Tibial nerve (tissue), 4 donors: ENCODE measurements at regions not wholly inside any gene's neighbourhood (a gene's known extent, or its start where the extent isn't known, plus 50 kb on each side); places are given as distances from the start of the nearest gene placed in this dataset.
A peak's percentile ranks its signal among the peaks of the same experiment; 100 is the strongest.

Experiments
- DNase-seq, 2 donors: peaks; one replicate each; pipeline ENCODE4 v3.0.0-alpha.2; 2019; ENCODE audit warnings: low spot score in 2 of 2
- H3K27ac ChIP-seq, 4 donors: fragments of 200-600 bp; sonication (generic) in 3 of 4; one replicate each; pipeline ENCODE4 v1.5.1; 2017 to 2019; ENCODE audit warnings: mild to moderate bottlenecking in 1 of 4
- H3K27me3 ChIP-seq, 2 donors: fragments of 200-600 bp; sonication (generic) in 1 of 2; one replicate each; pipeline versions ENCODE4 v1.5.1 to v1.6.0; 2017 to 2019
- H3K36me3 ChIP-seq, 3 donors: fragments of 200-600 bp; sonication (generic); one replicate each; pipeline ENCODE4 v1.5.1; 2018 to 2019
- H3K4me1 ChIP-seq, 4 donors: fragments of 200-600 bp; sonication (generic) in 3 of 4; one replicate each; pipeline ENCODE4 v1.5.1; 2017 to 2019
- H3K4me3 ChIP-seq, 4 donors: fragments of 200-600 bp; sonication (generic) in 3 of 4; one replicate each; pipeline ENCODE4 v1.5.1; 2017 to 2019; ENCODE audit warnings: mild to moderate bottlenecking in 1 of 4, moderate library complexity in 1 of 4
- H3K9me3 ChIP-seq, 4 donors: fragments of 200-600 bp; sonication (generic) in 3 of 4; one replicate each; pipeline ENCODE4 v1.5.1; 2017 to 2019
- EP300 ChIP-seq, 2 donors: sonication (generic); formaldehyde crosslinking; IDR thresholded peaks; one replicate each; pipeline ENCODE4 v1.6.1; 2017; ENCODE audit warnings: antibody characterized with exemption in 2 of 2, mild to moderate bottlenecking in 1 of 2
- POLR2A ChIP-seq, 2 donors: fragments of 450-650 bp; IDR thresholded peaks; one replicate each; pipeline ENCODE4 v1.6.1; 2017; ENCODE audit warnings: antibody characterized with exemption in 2 of 2, mild to moderate bottlenecking in 2 of 2, moderate library complexity in 2 of 2
- WGBS, 2 donors: methylation state at CpG; one replicate each; pipeline ENCODE4 v1.1.5; 2018; 5-methylcytosine and 5-hydroxymethylcytosine counted together
- TF ChIP-seq, protein P1 (sequence below), 5 experiments: fragments of 200-600 bp in 3 of 5; fragments of 450-650 bp in 2 of 5; sonication (generic) in 3 of 5; IDR thresholded peaks; one replicate each; pipeline ENCODE4 v1.5.1; 2016 to 2019; ENCODE audit warnings: antibody characterized with exemption in 5 of 5, mild to moderate bottlenecking in 3 of 5, moderate library complexity in 2 of 5

DNA sequence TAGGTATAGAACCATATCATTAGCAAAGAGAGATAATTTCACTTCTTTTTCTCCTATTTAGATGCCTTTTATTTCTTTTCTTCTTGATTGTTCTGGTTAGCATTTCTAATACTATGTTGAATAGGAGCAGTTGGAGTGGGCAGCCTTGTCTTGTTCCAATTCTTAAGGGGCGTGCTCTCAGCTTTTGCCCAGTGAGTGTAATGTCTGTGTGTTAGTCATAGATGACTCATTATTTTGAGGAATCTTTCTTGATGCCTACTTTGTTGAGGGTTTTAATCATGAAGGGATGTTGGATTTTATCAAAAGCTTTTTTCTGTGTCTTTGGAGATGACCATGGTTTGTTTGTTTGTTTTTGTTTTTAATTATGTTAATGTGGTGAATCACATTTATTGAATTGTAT is 1453.1 kb upstream of the SLC39A10 start:
- no peak overlapping the region for H3K4me3 ChIP-seq
- no peaks in the 10 kb centered on the region for H3K27me3 ChIP-seq
- 74 to 88% methylated on average over 1 of the region's 1 CpG for WGBS, 2 donors
- TF ChIP-seq EP300 (IDR thresholded peaks at IDR 0.05) (no peak), POLR2A (IDR thresholded peaks at IDR 0.05) (no peak)
- TF ChIP-seq, protein P1, sequence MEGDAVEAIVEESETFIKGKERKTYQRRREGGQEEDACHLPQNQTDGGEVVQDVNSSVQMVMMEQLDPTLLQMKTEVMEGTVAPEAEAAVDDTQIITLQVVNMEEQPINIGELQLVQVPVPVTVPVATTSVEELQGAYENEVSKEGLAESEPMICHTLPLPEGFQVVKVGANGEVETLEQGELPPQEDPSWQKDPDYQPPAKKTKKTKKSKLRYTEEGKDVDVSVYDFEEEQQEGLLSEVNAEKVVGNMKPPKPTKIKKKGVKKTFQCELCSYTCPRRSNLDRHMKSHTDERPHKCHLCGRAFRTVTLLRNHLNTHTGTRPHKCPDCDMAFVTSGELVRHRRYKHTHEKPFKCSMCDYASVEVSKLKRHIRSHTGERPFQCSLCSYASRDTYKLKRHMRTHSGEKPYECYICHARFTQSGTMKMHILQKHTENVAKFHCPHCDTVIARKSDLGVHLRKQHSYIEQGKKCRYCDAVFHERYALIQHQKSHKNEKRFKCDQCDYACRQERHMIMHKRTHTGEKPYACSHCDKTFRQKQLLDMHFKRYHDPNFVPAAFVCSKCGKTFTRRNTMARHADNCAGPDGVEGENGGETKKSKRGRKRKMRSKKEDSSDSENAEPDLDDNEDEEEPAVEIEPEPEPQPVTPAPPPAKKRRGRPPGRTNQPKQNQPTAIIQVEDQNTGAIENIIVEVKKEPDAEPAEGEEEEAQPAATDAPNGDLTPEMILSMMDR (IDR thresholded peaks at IDR 0.05): no peak
- H3K9me3 ChIP-seq: peaks cover 0 to 4% (median 1%) of the 10 kb centered on the region in 4 donors
- no peaks in the 10 kb centered on the region for H3K4me1 ChIP-seq
- no peak overlapping the region for H3K27ac ChIP-seq
- no peaks in the 10 kb centered on the region for H3K36me3 ChIP-seq
- DNase-seq: no peak

DNA sequence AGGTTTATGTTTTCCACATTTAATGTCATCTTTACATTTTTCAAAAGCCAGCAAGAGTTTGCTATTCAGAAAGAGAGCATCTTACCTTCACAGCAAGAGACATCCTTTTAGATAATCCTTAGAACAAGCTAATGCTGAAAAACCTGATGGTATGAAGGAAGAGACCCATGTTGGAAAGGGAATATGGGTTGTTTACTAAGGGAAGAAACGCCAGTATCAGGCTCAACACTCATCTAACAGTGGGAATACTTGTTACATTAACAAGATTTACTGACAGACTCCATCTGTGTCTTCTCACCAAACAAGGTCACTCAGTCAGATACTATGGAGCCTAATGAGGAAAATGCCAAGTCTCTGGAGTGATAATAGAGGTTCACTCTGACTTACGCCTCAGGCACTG is 1474.1 kb upstream of the SLC39A10 start:
- no peak for DNase-seq
- peaks cover 0 to under 1% (median 0%) of the 10 kb centered on the region in 4 donors for H3K9me3 ChIP-seq
- no peaks in the 10 kb centered on the region for H3K4me1 ChIP-seq
- H3K36me3 ChIP-seq: no peaks in the 10 kb centered on the region
- no peak for TF ChIP-seq EP300 (IDR thresholded peaks at IDR 0.05)
- no peak for TF ChIP-seq POLR2A (IDR thresholded peaks at IDR 0.05)
- TF ChIP-seq, protein P1 (IDR thresholded peaks at IDR 0.05): no peak
- no peak overlapping the region for H3K27ac ChIP-seq
- no peak overlapping the region for H3K4me3 ChIP-seq
- 40 to 46% methylated on average over 2 of the region's 2 CpGs for WGBS, 2 donors
- H3K27me3 ChIP-seq: no peaks in the 10 kb centered on the region

DNA sequence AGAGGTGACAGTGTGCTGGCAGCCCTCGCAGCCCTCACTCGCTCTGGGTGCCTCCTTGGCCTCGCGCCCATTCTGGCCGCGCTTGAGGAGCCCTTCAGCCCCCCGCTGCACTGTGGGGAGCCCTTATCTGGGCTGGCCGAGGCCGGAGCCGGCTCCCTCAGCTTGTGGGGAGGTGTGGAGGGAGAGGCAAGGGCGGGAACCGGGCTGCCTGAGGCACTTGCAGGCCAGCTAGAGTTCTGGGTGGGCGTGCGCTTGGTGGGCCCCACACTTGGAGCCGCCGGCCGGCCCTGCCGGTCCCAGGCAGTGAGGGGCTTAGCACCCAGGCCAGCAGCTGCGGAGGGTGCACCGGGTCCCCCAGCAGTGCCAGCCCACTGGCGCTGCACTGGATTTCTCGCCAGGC is 1480.9 kb upstream of the SLC39A10 start:
- Histone ChIP-seq H3K27ac (no peak overlapping the region), H3K27me3 (no peaks in the 10 kb centered on the region), H3K36me3 (no peaks in the 10 kb centered on the region), H3K4me3 (no peak overlapping the region), H3K9me3 (peaks cover 0 to 7% (median 3%) of the 10 kb centered on the region in 4 donors), H3K4me1 (no peaks in the 10 kb centered on the region)
- no peak for TF ChIP-seq EP300 (IDR thresholded peaks at IDR 0.05)
- TF ChIP-seq POLR2A (IDR thresholded peaks at IDR 0.05): no peak
- TF ChIP-seq, protein P1 (IDR thresholded peaks at IDR 0.05): no peak
- DNase-seq: no peak
- 97 to 98% methylated on average over 13 to 15 of the region's 22 CpGs for WGBS, 2 donors

DNA sequence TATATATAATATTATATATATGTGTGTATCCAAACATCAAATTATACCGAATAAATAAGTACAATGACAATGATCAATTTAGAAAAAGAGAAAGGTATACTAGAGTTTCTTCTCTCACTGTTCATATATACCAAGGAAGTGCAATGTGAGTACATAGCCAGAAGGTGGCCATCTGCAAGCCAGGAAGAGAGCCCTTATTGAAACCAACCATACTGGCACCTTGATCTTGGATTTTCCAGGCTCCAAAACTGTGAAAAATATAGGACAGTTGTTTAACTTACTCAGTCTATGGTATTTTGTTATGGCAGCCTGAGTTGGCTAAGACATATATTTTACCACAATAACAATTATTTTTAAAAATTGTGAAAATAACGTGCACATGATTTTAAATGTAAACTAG is 1490.2 kb upstream of the SLC39A10 start:
- no peak for DNase-seq
- Histone ChIP-seq H3K36me3 (no peaks in the 10 kb centered on the region), H3K27me3 (no peaks in the 10 kb centered on the region), H3K9me3 (no peaks in the 10 kb centered on the region), H3K27ac (no peak overlapping the region), H3K4me1 (no peaks in the 10 kb centered on the region), H3K4me3 (no peak overlapping the region)
- TF ChIP-seq POLR2A (IDR thresholded peaks at IDR 0.05): no peak
- TF ChIP-seq EP300 (IDR thresholded peaks at IDR 0.05): no peak
- TF ChIP-seq, protein P1 (IDR thresholded peaks at IDR 0.05): peak in 2 of 5 experiments; percentile 25 to 34
- 46 to 49% methylated on average over 2 of the region's 2 CpGs for WGBS, 2 donors

DNA sequence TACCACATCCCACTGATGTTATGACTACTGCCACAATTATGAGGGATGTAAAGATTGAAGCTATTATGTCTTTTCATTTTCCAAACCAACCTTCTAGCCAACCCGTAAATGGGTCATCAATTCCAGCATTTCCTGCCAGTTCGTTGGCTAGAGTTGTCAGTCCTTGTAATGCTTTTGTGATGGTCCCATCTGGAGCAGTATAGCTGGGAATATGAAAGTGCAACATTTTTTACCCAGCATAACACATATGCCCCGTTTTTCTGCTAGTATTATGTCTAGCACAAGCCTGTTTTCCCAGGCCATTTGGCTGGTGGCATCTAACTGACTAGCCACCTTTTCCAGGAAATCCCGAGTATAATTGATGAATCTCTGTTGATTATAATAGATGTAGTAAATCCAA is 1501.6 kb upstream of the SLC39A10 start:
- no peaks in the 10 kb centered on the region for H3K9me3 ChIP-seq
- no peak for DNase-seq
- TF ChIP-seq EP300 (IDR thresholded peaks at IDR 0.05) (no peak), POLR2A (IDR thresholded peaks at IDR 0.05) (no peak)
- TF ChIP-seq, protein P1 (IDR thresholded peaks at IDR 0.05): no peak
- 81 to 85% methylated on average over 4 of the region's 4 CpGs for WGBS, 2 donors
- H3K27me3 ChIP-seq: no peaks in the 10 kb centered on the region
- H3K4me1 ChIP-seq: no peaks in the 10 kb centered on the region
- no peak overlapping the region for H3K4me3 ChIP-seq
- no peak overlapping the region for H3K27ac ChIP-seq
- H3K36me3 ChIP-seq: no peaks in the 10 kb centered on the region
